B cell (primary cell): ENCODE measurements at regions not wholly inside any gene's neighbourhood (a gene's known extent, or its start where the extent isn't known, plus 50 kb on each side); places are given as distances from the start of the nearest gene placed in this dataset.

ENCODE experiments used
- EZH2 ChIP-seq: IDR thresholded peaks from 2 replicates; pipeline ENCODE4 v1.6.1; 2012; ENCODE audit warnings: borderline replicate concordance, low read depth, mild to moderate bottlenecking, moderate library complexity, low read length; ENCODE audit not compliant: insufficient read depth, poor library complexity, severe bottlenecking
- TF ChIP-seq, protein P1 (sequence below): fragments of 200-600 bp; IDR thresholded peaks from one replicate; pipeline ENCODE4 v1.8.0; 2022; ENCODE audit warnings: antibody characterized with exemption, mild to moderate bottlenecking

DNA sequence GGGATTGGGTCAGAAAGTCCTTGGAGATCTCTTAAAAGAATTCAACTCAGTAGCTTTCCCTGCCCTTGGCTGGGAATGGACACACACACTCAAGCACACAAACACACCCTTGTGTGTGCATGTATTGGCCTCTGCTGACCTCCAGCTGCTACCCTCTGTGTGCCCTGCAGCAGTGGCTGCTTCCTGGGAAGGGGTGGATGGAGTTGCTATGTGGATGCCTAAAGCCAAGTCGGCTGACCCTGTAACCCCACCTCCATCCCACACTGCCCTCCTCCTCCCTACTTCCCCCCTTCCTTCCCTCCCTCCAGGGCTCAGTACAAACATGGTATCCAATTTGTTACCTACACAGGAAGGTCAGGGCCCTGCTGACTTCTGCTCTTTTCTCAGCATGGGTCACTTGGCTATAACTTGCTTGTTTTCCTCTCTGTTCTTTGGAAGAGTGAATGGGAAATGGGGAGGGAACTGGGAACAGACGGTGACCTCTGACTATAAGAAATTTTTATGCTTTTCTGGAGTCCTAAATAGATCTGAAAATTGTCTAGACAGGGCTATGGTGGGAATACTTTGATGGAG lies 351.6 kb upstream of the TBX3 start:
- TF ChIP-seq, protein P1, sequence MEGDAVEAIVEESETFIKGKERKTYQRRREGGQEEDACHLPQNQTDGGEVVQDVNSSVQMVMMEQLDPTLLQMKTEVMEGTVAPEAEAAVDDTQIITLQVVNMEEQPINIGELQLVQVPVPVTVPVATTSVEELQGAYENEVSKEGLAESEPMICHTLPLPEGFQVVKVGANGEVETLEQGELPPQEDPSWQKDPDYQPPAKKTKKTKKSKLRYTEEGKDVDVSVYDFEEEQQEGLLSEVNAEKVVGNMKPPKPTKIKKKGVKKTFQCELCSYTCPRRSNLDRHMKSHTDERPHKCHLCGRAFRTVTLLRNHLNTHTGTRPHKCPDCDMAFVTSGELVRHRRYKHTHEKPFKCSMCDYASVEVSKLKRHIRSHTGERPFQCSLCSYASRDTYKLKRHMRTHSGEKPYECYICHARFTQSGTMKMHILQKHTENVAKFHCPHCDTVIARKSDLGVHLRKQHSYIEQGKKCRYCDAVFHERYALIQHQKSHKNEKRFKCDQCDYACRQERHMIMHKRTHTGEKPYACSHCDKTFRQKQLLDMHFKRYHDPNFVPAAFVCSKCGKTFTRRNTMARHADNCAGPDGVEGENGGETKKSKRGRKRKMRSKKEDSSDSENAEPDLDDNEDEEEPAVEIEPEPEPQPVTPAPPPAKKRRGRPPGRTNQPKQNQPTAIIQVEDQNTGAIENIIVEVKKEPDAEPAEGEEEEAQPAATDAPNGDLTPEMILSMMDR, result no peak
- no peak for TF ChIP-seq EZH2
